HL-60 (cell line): ENCODE measurements at regions not wholly inside any gene's neighbourhood (a gene's known extent, or its start where the extent isn't known, plus 50 kb on each side); places are given as distances from the start of the nearest gene placed in this dataset.

Experiments used
- DNase-seq, 2 experiments: peaks; one replicate each; pipeline ENCODE4 v3.0.0-alpha.2; 2010 to 2020; ENCODE audit warnings: low read depth in 1 of 2, low spot score in 1 of 2
- H3K27ac ChIP-seq: fragments of 250-450 bp; sonication (Bioruptor Pico); replicated peaks from 2 replicates; pipeline ENCODE4 v1.5.1; 2020; ENCODE audit warnings: mild to moderate bottlenecking, moderate library complexity
- H3K27me3 ChIP-seq: fragments of 250-450 bp; sonication (Bioruptor Pico); 2 replicates; pipeline ENCODE4 v1.5.1; 2021; ENCODE audit warnings: mild to moderate bottlenecking, moderate library complexity; ENCODE audit not compliant: insufficient read depth, poor library complexity, severe bottlenecking
- H3K4me3 ChIP-seq: replicated peaks from 2 replicates; pipeline ENCODE4 v1.5.1; 2011; ENCODE audit warnings: mild to moderate bottlenecking, control low read depth, low read length; ENCODE audit not compliant: insufficient read depth
- GABPA ChIP-seq: IDR thresholded peaks from 2 replicates; pipeline ENCODE4 v1.6.1; 2012; ENCODE audit warnings: low read depth
- POLR2AphosphoS5 ChIP-seq: IDR thresholded peaks from 2 replicates; pipeline ENCODE4 v1.6.1; 2012; ENCODE audit warnings: low read depth
- SPI1 ChIP-seq: IDR thresholded peaks from 2 replicates; pipeline ENCODE4 v1.6.1; 2012; ENCODE audit warnings: low read depth, mild to moderate bottlenecking, borderline replicate concordance
- TF ChIP-seq, protein P1 (sequence below): IDR thresholded peaks from 2 replicates; pipeline ENCODE4 v1.6.1; 2012; ENCODE audit warnings: low read depth; ENCODE audit not compliant: insufficient replicate concordance
- TF ChIP-seq, protein P2 (sequence below): IDR thresholded peaks from one replicate; pipeline ENCODE4 v1.5.1; 2011; ENCODE audit warnings: low read length, control low read depth, inconsistent platforms; ENCODE audit not compliant: insufficient read depth

DNA sequence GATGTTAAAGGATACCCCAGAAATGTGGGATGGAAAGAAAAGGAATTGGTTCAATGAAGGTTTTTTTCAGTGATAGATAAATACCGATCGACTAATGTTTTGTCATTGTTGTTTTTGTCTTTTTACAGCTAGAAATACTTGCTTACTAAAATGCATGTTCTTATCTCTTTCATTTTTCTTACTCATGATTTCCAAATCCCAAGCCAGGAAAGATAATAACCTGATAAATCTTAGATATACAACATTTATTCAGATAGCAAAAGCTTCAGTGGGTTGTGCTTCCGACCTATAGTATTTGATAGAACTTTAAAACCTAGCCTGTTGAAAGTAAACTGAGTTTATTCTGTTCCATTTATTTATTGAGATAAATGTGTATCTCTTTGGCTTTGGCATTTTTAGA is 187.5 kb downstream of the EDN1 start:
- no peak for TF ChIP-seq GABPA
- TF ChIP-seq, protein P1, sequence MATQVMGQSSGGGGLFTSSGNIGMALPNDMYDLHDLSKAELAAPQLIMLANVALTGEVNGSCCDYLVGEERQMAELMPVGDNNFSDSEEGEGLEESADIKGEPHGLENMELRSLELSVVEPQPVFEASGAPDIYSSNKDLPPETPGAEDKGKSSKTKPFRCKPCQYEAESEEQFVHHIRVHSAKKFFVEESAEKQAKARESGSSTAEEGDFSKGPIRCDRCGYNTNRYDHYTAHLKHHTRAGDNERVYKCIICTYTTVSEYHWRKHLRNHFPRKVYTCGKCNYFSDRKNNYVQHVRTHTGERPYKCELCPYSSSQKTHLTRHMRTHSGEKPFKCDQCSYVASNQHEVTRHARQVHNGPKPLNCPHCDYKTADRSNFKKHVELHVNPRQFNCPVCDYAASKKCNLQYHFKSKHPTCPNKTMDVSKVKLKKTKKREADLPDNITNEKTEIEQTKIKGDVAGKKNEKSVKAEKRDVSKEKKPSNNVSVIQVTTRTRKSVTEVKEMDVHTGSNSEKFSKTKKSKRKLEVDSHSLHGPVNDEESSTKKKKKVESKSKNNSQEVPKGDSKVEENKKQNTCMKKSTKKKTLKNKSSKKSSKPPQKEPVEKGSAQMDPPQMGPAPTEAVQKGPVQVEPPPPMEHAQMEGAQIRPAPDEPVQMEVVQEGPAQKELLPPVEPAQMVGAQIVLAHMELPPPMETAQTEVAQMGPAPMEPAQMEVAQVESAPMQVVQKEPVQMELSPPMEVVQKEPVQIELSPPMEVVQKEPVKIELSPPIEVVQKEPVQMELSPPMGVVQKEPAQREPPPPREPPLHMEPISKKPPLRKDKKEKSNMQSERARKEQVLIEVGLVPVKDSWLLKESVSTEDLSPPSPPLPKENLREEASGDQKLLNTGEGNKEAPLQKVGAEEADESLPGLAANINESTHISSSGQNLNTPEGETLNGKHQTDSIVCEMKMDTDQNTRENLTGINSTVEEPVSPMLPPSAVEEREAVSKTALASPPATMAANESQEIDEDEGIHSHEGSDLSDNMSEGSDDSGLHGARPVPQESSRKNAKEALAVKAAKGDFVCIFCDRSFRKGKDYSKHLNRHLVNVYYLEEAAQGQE, result no peak
- TF ChIP-seq, protein P2, sequence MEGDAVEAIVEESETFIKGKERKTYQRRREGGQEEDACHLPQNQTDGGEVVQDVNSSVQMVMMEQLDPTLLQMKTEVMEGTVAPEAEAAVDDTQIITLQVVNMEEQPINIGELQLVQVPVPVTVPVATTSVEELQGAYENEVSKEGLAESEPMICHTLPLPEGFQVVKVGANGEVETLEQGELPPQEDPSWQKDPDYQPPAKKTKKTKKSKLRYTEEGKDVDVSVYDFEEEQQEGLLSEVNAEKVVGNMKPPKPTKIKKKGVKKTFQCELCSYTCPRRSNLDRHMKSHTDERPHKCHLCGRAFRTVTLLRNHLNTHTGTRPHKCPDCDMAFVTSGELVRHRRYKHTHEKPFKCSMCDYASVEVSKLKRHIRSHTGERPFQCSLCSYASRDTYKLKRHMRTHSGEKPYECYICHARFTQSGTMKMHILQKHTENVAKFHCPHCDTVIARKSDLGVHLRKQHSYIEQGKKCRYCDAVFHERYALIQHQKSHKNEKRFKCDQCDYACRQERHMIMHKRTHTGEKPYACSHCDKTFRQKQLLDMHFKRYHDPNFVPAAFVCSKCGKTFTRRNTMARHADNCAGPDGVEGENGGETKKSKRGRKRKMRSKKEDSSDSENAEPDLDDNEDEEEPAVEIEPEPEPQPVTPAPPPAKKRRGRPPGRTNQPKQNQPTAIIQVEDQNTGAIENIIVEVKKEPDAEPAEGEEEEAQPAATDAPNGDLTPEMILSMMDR, result no peak
- no peak for TF ChIP-seq POLR2AphosphoS5
- no peak for TF ChIP-seq SPI1
- no peaks in the 10 kb centered on the region for H3K27me3 ChIP-seq
- H3K4me3 ChIP-seq, result no peak overlapping the region
- H3K27ac ChIP-seq, result no peak overlapping the region
- no peak for DNase-seq

DNA sequence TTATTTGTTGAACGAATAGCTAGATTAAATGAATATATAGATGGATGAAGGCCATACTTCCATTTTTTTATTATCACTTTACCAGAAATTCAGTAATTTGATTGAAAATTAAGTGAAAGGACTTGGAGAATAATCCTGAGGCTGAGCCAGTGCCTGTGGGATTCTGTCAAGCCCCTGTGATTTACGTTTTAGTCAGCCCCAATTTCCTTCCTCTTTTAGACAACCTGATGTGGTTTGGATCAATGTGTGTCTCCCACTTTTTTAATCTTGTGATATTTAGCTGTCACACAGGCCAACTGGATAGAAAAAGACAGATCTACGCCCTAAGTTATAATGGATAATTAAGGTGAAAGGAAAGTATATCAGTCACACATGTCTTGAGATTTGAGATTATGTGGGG is 188.8 kb downstream of the EDN1 start:
- no peak overlapping the region for H3K4me3 ChIP-seq
- H3K27ac ChIP-seq, result no peak overlapping the region
- no peaks in the 10 kb centered on the region for H3K27me3 ChIP-seq
- TF ChIP-seq SPI1 (no peak), GABPA (no peak), POLR2AphosphoS5 (no peak)
- TF ChIP-seq, protein P2, result no peak
- TF ChIP-seq, protein P1, result no peak
- no peak for DNase-seq

DNA sequence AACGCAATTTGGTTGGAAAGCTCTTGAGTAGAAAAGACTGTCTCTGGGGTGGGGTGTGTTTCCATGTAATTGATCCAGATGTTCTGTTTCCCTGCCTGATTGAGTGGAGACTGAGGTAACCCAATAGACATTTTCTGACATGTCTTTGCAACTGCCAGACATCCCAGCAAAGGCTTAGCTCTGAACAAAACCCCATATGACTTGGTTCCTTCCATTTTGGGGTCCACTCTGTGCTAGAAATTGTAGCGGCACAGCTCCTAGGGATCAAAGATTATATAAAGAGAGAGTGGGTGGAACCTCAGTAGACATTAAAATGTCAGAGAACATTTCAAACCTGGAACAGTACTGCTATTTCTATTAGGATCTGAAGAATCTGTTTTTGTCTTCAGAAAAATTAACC is 189.3 kb downstream of the EDN1 start:
- Histone ChIP-seq H3K27ac (no peak overlapping the region), H3K4me3 (no peak overlapping the region), H3K27me3 (no peaks in the 10 kb centered on the region)
- DNase-seq, result no peak
- no peak for TF ChIP-seq GABPA

DNA sequence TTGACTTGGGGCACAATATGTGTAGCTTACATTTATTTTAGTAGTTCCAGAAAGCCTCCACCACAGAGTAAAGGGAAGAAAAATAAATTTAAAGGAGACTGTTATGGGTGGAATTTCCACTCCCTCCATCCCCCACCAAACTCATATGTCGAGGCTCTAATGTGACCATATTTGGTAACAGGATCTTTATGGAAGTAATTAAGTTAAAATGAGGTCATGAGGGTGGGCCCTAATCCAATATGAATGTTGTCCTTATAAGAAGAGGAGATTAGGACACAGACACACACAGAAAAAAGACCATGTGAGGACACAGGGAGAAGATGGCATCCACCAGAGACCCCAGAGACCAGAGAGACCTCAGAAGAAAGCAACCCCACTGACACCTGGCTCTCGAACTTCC is 189.7 kb downstream of the EDN1 start:
- no peak for DNase-seq
- H3K27me3 ChIP-seq, result no peaks in the 10 kb centered on the region
- H3K4me3 ChIP-seq, result no peak overlapping the region
- TF ChIP-seq SPI1, result no peak
- TF ChIP-seq, protein P1, result no peak
- TF ChIP-seq, protein P2, result no peak
- no peak overlapping the region for H3K27ac ChIP-seq
